SH-SY5Y (cell line): ENCODE measurements at regions not wholly inside any gene's neighbourhood (a gene's known extent, or its start where the extent isn't known, plus 50 kb on each side); places are given as distances from the start of the nearest gene placed in this dataset.

Experiments
- GATA2 ChIP-seq: IDR thresholded peaks from 2 replicates; pipeline ENCODE4 v1.6.1; 2011; ENCODE audit warnings: mild to moderate bottlenecking, low read depth, low read length
- GATA3 ChIP-seq: IDR thresholded peaks from 2 replicates; pipeline ENCODE4 v1.6.1; 2011; ENCODE audit warnings: low read depth, mild to moderate bottlenecking, low read length, moderate library complexity

DNA sequence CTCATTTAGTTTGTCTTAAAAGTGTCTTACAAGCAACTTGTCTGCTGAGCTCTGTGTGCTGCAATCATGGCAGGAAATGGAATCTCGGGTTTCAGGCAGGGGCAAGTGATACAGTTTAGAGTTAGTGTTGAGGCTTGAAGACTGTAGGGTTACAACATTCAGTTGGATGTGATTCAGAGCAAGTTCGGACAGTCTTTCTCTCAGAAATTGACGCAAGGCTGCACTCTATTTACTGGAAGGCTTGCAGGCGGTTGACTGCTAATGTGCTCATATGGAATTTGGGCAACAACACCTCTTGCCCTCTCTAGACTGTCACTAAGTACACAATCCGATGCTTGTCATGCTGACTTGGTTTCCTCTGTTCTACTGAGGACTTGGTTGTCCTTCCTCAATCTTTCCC, 161.7 kb upstream of the BMPER start:
- TF ChIP-seq GATA2 (no peak), GATA3 (no peak)
